K562 (cell line): ENCODE measurements at regions not wholly inside any gene's neighbourhood (a gene's known extent, or its start where the extent isn't known, plus 50 kb on each side); places are given as distances from the start of the nearest gene placed in this dataset.

ENCODE experiments used
- BRF2 ChIP-seq: IDR thresholded peaks from 3 replicates; pipeline ENCODE4 v1.6.1; 2011; ENCODE audit warnings: borderline replicate concordance, mild to moderate bottlenecking; ENCODE audit not compliant: insufficient read length, insufficient read depth
- CTCF ChIP-seq, 3 experiments: IDR thresholded peaks in 2 of 3; conservative IDR thresholded peaks in 1 of 3; 2 replicates each; pipeline ENCODE4 v1.5.1; 2011 to 2012; ENCODE audit warnings: low read length in 3 of 3, mild to moderate bottlenecking in 3 of 3, control low read depth in 2 of 3, improper control_type of control experiment in 1 of 3, inconsistent platforms in 1 of 3, low read depth in 1 of 3, mixed read lengths in 1 of 3, moderate library complexity in 1 of 3; ENCODE audit not compliant: insufficient read depth in 2 of 3
- ELF1 ChIP-seq: fragments of 200-800 bp; sonication (Bioruptor generic); IDR thresholded peaks from 2 replicates; pipeline ENCODE4 v1.6.1; 2016; ENCODE audit warnings: missing genetic modification characterization, missing compliant biosample characterization
- EZH2 ChIP-seq: IDR thresholded peaks from 2 replicates; pipeline ENCODE4 v1.6.1; 2012; ENCODE audit warnings: low read depth, mild to moderate bottlenecking, inconsistent platforms, low read length, borderline replicate concordance
- JUND ChIP-seq, 2 experiments: IDR thresholded peaks; 2 replicates in 1 of 2; 3 replicates in 1 of 2; pipeline ENCODE4 v1.6.1; 2011; ENCODE audit warnings: borderline replicate concordance in 2 of 2, low read depth in 2 of 2, low read length in 2 of 2, improper control_type of control experiment in 1 of 2, missing biosample characterization in 1 of 2, missing genetic modification characterization in 1 of 2, missing genetic modification reagents in 1 of 2
- MAX ChIP-seq: sonication (generic); formaldehyde crosslinking; IDR thresholded peaks from 2 replicates; pipeline ENCODE4 v1.9.0; 2022; ENCODE audit warnings: mild to moderate bottlenecking, missing genetic modification reagents
- NFATC3 ChIP-seq: fragments of 450-650 bp; IDR thresholded peaks from 2 replicates; pipeline ENCODE4 v1.6.1; 2017; ENCODE audit warnings: mild to moderate bottlenecking
- POLR2A ChIP-seq: fragments of 450-650 bp; conservative IDR thresholded peaks from 2 replicates; pipeline ENCODE4 v1.6.1; 2016
- SOX6 ChIP-seq: fragments of 450-650 bp; IDR thresholded peaks from 2 replicates; pipeline ENCODE4 v1.6.1; 2014; ENCODE audit warnings: mild to moderate bottlenecking
- SRF ChIP-seq, 2 experiments: fragments of 250-450, 450-650 bp in 1 of 2; sonication (Bioruptor Pico) in 1 of 2; sonication (generic) in 1 of 2; formaldehyde crosslinking; IDR thresholded peaks; 2 replicates each; pipeline versions ENCODE4 v1.5.0 to v1.5.1; 2020 to 2022; ENCODE audit warnings: mild to moderate bottlenecking in 1 of 2, missing genetic modification reagents in 1 of 2
- ZFP36 ChIP-seq: fragments of 150-350 bp; IDR thresholded peaks from 2 replicates; pipeline ENCODE4 v1.6.1; 2018; ENCODE audit warnings: low read length, low read depth; ENCODE audit not compliant: partially characterized antibody
- ZKSCAN8 ChIP-seq: fragments of 200-800 bp; sonication (Bioruptor generic); IDR thresholded peaks from 2 replicates; pipeline ENCODE4 v1.6.1; 2016; ENCODE audit warnings: missing genetic modification characterization, missing compliant biosample characterization

- TF ChIP-seq SRF (CRISPR knock-in tag; IDR thresholded peaks at IDR 0.05) (no peak), CTCF (IDR thresholded peaks at IDR 0.05 in 2 of 3, conservative IDR thresholded peaks at IDR 0.05 in 1 of 3; ENCODE audit: insufficient read depth in 2 of 3, low read depth in 1 of 3, low read length in 3 of 3) (no peak), JUND (IDR thresholded peaks at IDR 0.05; ENCODE audit: borderline replicate concordance, low read depth, low read length) (no peak), JUND (tag; IDR thresholded peaks at IDR 0.05; ENCODE audit: borderline replicate concordance, low read depth, low read length) (no peak), BRF2 (no peak), MAX (CRISPR knock-in tag) (no peak), EZH2 (no peak), NFATC3 (no peak), ZFP36 (no peak), ZKSCAN8 (CRISPR knock-in tag) (no peak), SOX6 (no peak), POLR2A (no peak), ELF1 (tag) (no peak)
Measured at GRCh38 chr3:146827836-146828235, 222.7 kb upstream of the PLSCR5 start.
